ENCODE measurements at regions not wholly inside any gene's neighbourhood (a gene's known extent, or its start where the extent isn't known, plus 50 kb on each side); places are given as distances from the start of the nearest gene placed in this dataset.
A peak's percentile ranks its signal among the peaks of the same experiment; 100 is the strongest.
"Not testable (repeated sequence)": the region's sequence is repeated elsewhere in the genome, so short reads cannot be mapped to it uniquely, and the experiment has no call there.

DNA sequence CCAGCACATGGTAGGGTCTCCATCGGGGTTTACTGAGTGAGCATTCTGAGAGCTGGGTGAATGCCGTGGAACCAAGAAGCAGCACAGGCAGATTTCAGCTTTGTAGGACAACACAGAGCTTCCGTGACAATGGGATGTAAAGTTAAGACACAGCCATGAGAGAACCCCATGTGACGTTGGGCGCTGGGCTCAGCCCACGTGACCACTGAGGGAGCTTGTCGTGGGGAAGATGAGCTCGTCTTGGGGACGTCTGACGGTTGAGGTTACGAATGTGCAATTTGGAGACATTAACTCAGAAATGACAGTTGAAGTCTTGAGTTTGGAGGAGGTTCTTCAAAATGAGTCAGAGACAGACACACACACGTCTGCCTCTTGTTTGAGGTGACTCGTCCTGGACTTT lies 51.5 kb upstream of the MUC20 start:
- H3K36me3 ChIP-seq (replicated peaks in 1 of 2; ENCODE audit: insufficient read depth in 1 of 2, low read depth in 2 of 2) = peaks cover 5 to 37% of the 10 kb centered on the region in 2 donors
- H3K9me3 ChIP-seq; intact Hi-C loops (cut with DNase I); H3K4me1 ChIP-seq; DNase-seq; H3K27ac ChIP-seq; H3K4me3 ChIP-seq; ATAC-seq; H3K27me3 ChIP-seq: not testable (repeated sequence)
- 76% methylated on average over 13 of the region's 13 CpGs; no CpG with 5 or more reads in 1 of the 2 donors for WGBS, 2 donors

DNA sequence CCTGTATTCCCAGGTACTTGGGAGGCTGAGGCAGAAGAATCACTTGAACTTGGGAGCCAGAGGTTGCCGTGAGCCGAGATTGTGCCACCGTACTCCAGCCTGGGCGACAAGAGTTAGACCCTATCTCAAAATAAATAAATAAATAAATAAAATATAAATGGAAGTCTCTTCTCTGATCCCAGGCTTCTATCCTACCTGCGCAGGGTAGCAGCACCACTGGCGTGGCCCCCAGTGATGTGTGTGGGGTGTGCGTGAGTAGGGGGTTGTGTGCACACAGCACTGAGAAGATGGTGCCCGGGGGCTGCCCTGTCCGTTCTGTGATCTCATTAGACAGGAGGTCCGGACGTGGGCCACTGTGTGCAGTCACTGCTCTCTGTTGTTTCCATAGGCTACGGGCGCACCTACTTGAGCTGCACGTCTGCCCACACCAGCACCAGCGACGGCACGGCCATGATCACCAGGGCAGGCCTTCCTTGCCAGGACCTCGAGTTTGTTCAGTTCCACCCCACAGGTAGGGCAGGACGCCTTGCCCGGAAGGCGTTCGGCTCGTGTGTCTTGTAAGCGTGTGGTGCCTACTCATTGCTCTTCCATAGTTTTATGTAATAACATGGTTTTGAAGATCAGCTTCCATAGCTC lies 52.5 kb upstream of the MUC20 start:
- ATAC-seq; intact Hi-C loops (cut with DNase I); H3K27me3 ChIP-seq; H3K4me1 ChIP-seq; DNase-seq; H3K4me3 ChIP-seq; H3K27ac ChIP-seq; H3K9me3 ChIP-seq: not testable (repeated sequence)
- WGBS, 2 donors = 81 to 82% methylated on average over 11 to 24 of the region's 24 CpGs
- H3K36me3 ChIP-seq (replicated peaks in 1 of 2; ENCODE audit: insufficient read depth in 1 of 2, low read depth in 2 of 2) = peaks cover 0 to 33% of the 10 kb centered on the region in 2 donors

- peaks cover 0 to 20% of the 10 kb centered on the region in 2 donors for H3K36me3 ChIP-seq (replicated peaks in 1 of 2; ENCODE audit: insufficient read depth in 1 of 2, low read depth in 2 of 2)
- ATAC-seq; H3K9me3 ChIP-seq; intact Hi-C loops (cut with DNase I); H3K27ac ChIP-seq; H3K27me3 ChIP-seq; DNase-seq; H3K4me1 ChIP-seq; H3K4me3 ChIP-seq: not testable (repeated sequence)
- 88 to 91% methylated on average over 8 to 19 of the region's 19 CpGs for WGBS, 2 donors
These were observed 55.5 kb upstream of the MUC20 start for GRCh38 chr3:195665311-195665710.

DNA sequence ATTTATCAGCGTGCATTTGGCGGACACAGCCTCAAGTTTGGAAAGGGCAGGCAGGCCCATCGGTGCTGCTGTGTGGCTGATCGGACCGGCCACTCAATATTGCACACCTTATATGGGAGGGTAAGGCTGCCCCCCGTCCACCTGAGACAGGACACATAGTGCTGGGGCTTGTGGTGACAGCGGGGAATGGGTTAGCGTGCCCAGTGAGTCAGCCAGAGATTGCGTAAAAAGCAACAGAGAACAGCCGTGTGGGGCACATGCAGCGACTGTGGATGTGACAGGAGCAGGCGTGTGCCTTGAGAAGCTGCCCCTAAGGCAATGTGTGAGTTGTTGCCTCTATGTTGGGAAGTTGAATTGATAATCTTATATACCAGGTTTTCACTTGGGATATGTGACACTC lies 56.6 kb upstream of the MUC20 start:
- DNase-seq; H3K4me1 ChIP-seq; H3K9me3 ChIP-seq; H3K4me3 ChIP-seq; H3K27ac ChIP-seq; H3K27me3 ChIP-seq; intact Hi-C loops (cut with DNase I); ATAC-seq: not testable (repeated sequence)
- peaks cover 0 to 20% of the 10 kb centered on the region in 2 donors for H3K36me3 ChIP-seq (replicated peaks in 1 of 2; ENCODE audit: insufficient read depth in 1 of 2, low read depth in 2 of 2)
- WGBS, 2 donors = 90 to 93% methylated on average over 11 to 12 of the region's 12 CpGs

DNA sequence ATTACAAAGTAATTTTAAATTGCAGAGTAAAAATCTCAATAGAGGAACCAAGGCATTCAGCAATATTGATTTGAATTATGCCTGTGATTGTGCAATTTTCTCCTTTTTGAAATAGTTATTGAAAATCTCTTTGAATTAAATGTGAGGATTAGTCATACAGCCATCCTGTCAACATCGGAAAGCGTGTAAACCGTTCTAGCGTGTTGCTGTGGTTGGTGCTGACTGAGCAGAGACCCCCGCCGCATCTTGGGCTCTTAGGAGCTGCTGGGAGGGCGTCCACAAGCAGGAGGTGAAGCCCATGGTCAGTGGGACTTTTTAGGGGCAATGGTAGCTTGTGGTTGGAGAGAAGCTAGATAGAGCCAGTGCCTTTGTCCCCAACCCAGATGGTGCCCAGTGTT lies 61.6 kb upstream of the MUC20 start:
- H3K9me3 ChIP-seq; H3K4me1 ChIP-seq; intact Hi-C loops (cut with DNase I); H3K27me3 ChIP-seq; DNase-seq; H3K27ac ChIP-seq; H3K4me3 ChIP-seq; H3K36me3 ChIP-seq (replicated peaks in 1 of 2; ENCODE audit: insufficient read depth in 1 of 2, low read depth in 2 of 2); ATAC-seq: not testable (repeated sequence)
- WGBS, 2 donors = 57 to 80% methylated on average over 1 to 7 of the region's 7 CpGs

DNA sequence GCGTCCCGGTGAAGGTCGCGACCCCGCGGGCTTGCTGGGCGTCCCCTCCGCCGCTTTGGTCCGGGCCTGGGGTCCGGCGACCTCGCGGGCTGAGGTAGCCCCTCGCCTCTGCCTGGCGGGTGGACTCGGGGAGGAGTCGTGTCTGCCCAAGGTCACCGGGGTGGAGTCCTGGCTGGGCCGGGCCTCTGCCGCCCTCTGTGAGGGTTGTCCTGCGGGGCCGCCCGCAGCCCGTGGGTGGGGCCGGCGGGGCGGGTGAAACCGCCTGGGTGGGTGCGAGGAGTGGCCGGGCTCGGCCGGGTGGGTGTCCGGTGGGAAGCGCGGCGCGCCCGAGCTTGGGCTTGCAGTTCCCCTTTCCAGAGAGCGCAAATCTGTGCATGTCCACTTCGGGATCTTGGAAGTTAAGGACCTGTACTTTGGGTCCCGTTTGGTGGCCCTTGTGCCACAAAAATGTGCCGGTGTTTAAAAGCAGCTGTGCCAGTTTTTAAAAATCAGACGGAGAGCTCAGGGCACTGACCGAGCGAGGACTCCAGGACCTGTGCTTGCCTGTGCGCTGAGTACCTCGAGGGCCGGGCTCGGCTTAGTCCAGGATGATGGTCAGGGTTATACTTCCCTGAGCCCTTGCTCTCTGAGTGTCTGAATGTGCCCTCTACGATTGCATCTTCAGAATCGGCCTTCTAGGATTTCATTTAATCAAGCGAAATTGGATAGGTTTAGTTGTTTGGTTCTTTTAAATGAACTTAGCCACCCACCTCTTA lies 62.2 kb upstream of the MUC20 start:
- H3K4me1 ChIP-seq; H3K27me3 ChIP-seq; H3K9me3 ChIP-seq; intact Hi-C loops (cut with DNase I); H3K36me3 ChIP-seq (replicated peaks in 1 of 2; ENCODE audit: insufficient read depth in 1 of 2, low read depth in 2 of 2); H3K4me3 ChIP-seq: not testable (repeated sequence)
- peak overlapping the region in 3 of 4 donors; percentile 65 to 92 (median 78) for H3K27ac ChIP-seq
- DNase-seq (peak in 1 of 4 donors; percentile 25), ATAC-seq (peak; percentile 79)
- WGBS, 2 donors = 0 to 6% methylated on average over 3 to 6 of the region's 53 CpGs

DNA sequence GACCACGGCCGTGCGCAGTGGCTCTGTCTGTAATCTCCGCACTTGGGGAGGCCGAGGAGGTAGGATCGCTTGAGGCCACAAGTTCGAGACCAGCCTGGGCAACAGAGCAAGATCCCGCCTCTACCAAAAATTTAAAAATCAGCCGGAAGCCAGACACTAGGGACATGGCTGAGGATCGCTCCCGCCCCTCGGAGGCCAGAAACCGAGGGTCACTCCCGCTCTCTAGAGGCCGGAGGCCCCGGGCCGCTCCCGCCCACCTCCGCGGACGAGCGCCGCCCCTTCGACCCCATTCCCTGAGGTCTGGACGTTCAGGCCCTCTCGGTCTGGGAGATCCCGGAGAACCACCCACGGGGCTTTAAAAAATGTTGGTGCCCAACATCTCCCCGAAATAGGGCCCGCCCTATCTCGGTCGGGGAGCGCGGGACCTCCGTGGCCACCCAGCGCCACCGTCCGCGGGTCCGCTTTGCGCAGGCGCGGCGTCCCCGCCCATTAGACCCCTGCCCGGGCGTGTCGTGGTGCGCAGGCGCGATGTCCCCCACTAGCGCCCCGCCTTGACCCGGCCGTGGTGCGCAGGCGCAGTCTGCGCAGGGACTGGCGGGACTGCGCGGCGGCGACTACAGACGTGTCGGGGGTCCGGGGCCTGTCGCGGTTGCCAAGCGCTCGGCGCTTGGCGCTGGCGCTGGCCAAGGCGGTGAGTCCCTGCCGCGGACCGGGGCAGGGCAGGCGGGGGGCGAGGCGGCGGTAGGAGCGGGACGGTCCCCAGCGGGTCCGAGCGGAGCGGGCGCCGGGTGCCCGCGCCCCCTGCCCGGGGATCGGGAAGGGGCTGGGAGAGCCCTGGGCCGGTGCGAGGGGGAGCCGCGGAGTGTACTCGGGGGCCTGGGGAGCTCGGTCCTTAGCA lies 63.1 kb upstream of the MUC20 start:
- 3 to 15% methylated on average over 8 to 63 of the region's 99 CpGs for whole genome bisulfite sequencing, 2 donors
- intact Hi-C loops (cut with DNase I); H3K27me3 ChIP-seq; H3K9me3 ChIP-seq; H3K36me3 ChIP-seq (replicated peaks in 1 of 2; ENCODE audit: insufficient read depth in 1 of 2, low read depth in 2 of 2); H3K4me1 ChIP-seq: not testable (repeated sequence)
- TF ChIP-seq POLR2A (IDR thresholded peaks at IDR 0.05) = peak in 1 of 3 donors; percentile 47
- peak; percentile 96 for ATAC-seq
- H3K27ac ChIP-seq = peak overlapping the region; percentile 65 to 92 (median 76)
- DNase-seq = peak; percentile 87 to 94 (median 92)
- peak overlapping the region; percentile 21 to 70 for H3K4me3 ChIP-seq

DNA sequence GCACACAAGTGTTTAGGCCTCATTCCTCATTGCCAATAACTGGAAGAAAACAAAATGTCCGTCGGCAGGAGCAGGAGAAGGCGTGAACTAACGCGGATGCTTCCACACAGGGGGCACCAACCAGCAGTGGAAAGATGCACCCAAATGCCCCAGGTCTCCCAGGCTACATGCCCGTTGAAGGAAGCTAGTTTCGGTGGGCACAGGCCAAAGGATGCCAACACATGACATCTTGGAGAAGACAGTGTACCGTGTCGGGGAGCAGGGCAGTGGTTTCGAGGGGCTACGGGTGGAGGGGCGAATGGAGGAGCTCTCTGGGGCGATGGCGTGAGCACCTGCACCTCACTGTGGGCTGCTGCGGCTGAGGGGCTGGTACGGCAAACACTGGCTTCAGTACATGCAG lies 64.7 kb upstream of the MUC20 start:
- H3K36me3 ChIP-seq (replicated peaks in 1 of 2; ENCODE audit: insufficient read depth in 1 of 2, low read depth in 2 of 2); H3K4me3 ChIP-seq; intact Hi-C loops (cut with DNase I); H3K27me3 ChIP-seq; H3K27ac ChIP-seq; H3K4me1 ChIP-seq; H3K9me3 ChIP-seq; ATAC-seq; DNase-seq: not testable (repeated sequence)
- 82% methylated on average over 7 to 16 of the region's 16 CpGs for WGBS, 2 donors

DNA sequence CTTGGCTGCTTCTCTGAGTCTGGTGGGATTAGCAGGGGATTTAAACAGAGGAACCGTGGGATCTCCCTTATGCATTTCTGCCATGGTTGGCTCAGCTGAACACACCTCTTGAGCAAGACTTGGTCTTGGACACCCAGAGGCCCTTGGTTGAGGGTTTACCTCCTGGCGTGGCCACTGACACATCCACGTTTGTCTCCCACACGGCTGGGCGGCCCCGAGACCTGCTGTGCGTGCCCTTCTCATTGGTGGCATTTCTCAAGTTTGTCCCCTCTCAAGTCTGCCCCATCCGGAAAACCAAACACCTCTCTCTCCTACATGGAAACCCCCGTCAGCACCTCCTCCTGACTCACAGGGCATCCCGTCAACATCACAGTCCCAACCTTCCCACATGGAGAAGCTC lies 66.0 kb upstream of the MUC20 start:
- intact Hi-C loops (cut with DNase I); DNase-seq; H3K9me3 ChIP-seq; ATAC-seq; H3K4me3 ChIP-seq; H3K36me3 ChIP-seq (replicated peaks in 1 of 2; ENCODE audit: insufficient read depth in 1 of 2, low read depth in 2 of 2); H3K4me1 ChIP-seq; H3K27me3 ChIP-seq; H3K27ac ChIP-seq: not testable (repeated sequence)
- WGBS, 2 donors = 44% methylated on average over 1 of the region's 10 CpGs; no CpG with 5 or more reads in 1 of the 2 donors

- ATAC-seq = not testable (repeated sequence)
These were observed 66.6 kb upstream of the MUC20 start for GRCh38 chr3:195654138-195654537.

More at GRCh38 chr3:195654138-195654537, 66.6 kb upstream of the MUC20 start:
- H3K4me1 ChIP-seq; H3K36me3 ChIP-seq (replicated peaks in 1 of 2; ENCODE audit: insufficient read depth in 1 of 2, low read depth in 2 of 2); intact Hi-C loops (cut with DNase I); H3K27ac ChIP-seq; DNase-seq; H3K27me3 ChIP-seq; H3K4me3 ChIP-seq; H3K9me3 ChIP-seq: not testable (repeated sequence)
- 57% methylated on average over 6 of the region's 15 CpGs; no CpG with 5 or more reads in 1 of the 2 donors for WGBS, 2 donors
